ENCODE measurements at regions not wholly inside any gene's neighbourhood (a gene's known extent, or its start where the extent isn't known, plus 50 kb on each side); places are given as distances from the start of the nearest gene placed in this dataset.

DNA sequence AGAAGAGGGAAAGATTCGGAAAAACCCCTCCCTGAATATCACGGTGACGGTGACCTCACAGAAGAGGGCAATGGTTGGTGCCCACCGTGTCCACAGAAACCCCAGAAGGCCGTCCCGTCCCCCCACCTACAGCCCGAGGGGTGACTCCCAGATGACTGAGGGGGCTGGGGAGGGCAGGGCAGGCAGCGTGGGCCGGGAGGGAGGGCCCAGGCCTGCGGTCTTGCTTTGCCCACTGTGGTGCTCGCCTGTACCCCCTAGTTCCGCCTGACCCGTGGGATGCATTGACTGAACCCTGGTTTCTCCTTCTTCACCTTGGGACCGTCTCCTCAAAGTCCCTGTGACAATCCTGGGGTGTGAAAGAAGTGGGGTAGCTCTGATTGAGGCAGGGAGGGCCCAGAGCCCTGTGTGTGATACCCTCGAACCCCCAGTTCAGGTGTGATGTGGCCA, 526.7 kb downstream of the BRD1 start:
- TF ChIP-seq POLR2AphosphoS5 (IDR thresholded peaks at IDR 0.05) (no peak), POLR2A (IDR thresholded peaks at IDR 0.05) (no peak), EP300 (IDR thresholded peaks at IDR 0.05) (no peak)
- TF ChIP-seq, protein P1, sequence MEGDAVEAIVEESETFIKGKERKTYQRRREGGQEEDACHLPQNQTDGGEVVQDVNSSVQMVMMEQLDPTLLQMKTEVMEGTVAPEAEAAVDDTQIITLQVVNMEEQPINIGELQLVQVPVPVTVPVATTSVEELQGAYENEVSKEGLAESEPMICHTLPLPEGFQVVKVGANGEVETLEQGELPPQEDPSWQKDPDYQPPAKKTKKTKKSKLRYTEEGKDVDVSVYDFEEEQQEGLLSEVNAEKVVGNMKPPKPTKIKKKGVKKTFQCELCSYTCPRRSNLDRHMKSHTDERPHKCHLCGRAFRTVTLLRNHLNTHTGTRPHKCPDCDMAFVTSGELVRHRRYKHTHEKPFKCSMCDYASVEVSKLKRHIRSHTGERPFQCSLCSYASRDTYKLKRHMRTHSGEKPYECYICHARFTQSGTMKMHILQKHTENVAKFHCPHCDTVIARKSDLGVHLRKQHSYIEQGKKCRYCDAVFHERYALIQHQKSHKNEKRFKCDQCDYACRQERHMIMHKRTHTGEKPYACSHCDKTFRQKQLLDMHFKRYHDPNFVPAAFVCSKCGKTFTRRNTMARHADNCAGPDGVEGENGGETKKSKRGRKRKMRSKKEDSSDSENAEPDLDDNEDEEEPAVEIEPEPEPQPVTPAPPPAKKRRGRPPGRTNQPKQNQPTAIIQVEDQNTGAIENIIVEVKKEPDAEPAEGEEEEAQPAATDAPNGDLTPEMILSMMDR (IDR thresholded peaks at IDR 0.05) = no peak
